Urinary bladder (tissue), 3 donors: ENCODE measurements at regions not wholly inside any gene's neighbourhood (a gene's known extent, or its start where the extent isn't known, plus 50 kb on each side); places are given as distances from the start of the nearest gene placed in this dataset.

Experiments used
- DNase-seq: peaks from one replicate; pipeline ENCODE4 v3.0.0-alpha.2; 2015; ENCODE audit errors: extremely low spot score
- H3K27ac ChIP-seq: one replicate; pipeline ENCODE4 v1.5.1; 2013; ENCODE audit warnings: low read depth, mild to moderate bottlenecking, moderate library complexity
- H3K36me3 ChIP-seq: one replicate; pipeline ENCODE4 v1.6.1; 2013; ENCODE audit warnings: mild to moderate bottlenecking, moderate library complexity; ENCODE audit not compliant: insufficient read depth
- H3K4me1 ChIP-seq: one replicate; pipeline ENCODE4 v1.6.1; 2013; ENCODE audit warnings: mild to moderate bottlenecking, moderate library complexity; ENCODE audit not compliant: insufficient read depth
- H3K4me3 ChIP-seq: one replicate; pipeline ENCODE4 v1.5.1; 2013; ENCODE audit warnings: low read depth, low read length
- WGBS: extraction: QIAGEN DNeasy Blood & Tissue Kit; methylation state at CpG from one replicate; pipeline ENCODE4 v1.1.7; 2013; 5-methylcytosine and 5-hydroxymethylcytosine counted together
- donor health status: healthy with polysubstance abuse.
- donor health status: healthy.

DNA sequence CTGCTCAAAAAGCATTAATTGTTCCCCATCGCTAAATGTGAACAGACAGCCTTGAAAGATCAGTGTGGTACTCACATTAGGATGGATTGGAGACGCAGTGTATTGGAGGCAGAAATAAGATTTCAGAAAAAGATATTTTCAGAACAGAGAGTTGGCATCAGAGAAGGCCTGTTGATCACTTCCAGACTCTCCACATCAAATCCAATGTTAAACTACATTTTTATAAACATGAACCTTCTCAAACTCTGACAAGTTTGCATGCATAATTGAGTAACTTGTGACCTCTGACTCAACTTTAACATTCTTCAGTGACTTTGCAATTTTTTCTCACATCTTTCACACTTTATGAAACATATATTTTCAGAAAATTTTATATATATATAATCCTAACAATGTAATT, 919.6 kb upstream of the SEMA6A start:
- no peaks in the 10 kb centered on the region for H3K4me1 ChIP-seq
- no peak overlapping the region for H3K27ac ChIP-seq
- no peak overlapping the region for H3K4me3 ChIP-seq
- no peaks in the 10 kb centered on the region for H3K36me3 ChIP-seq
- no peak for DNase-seq
- 78% methylated on average over 2 of the region's 2 CpGs for WGBS

DNA sequence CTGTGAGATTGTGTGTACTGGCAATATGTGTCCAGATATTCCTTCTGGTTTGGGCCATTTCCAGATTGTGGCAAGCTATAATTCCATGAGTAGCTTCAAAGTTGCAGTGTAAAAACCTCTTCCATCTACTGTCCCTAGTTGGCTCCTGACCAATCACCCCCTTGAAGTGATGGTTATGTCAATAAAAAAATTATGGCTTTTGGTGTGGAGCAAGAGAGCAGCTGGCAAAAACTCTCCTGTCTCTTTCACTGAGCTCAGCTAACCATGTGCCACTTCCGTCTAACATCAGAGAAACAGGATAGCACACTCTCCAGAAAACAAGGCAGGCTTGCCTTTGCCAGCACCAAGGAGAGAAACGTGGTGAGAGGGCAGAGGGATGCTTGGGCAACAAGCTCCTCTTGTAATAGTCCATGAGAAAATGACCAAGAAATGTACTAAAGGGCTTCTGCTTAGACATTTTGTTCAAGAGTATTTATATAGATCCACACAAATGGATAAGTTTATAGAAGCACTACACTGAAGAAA, 914.4 kb upstream of the SEMA6A start:
- DNase-seq = no peak
- WGBS = 67% methylated on average over 2 of the region's 2 CpGs
- no peaks in the 10 kb centered on the region for H3K4me1 ChIP-seq

DNA sequence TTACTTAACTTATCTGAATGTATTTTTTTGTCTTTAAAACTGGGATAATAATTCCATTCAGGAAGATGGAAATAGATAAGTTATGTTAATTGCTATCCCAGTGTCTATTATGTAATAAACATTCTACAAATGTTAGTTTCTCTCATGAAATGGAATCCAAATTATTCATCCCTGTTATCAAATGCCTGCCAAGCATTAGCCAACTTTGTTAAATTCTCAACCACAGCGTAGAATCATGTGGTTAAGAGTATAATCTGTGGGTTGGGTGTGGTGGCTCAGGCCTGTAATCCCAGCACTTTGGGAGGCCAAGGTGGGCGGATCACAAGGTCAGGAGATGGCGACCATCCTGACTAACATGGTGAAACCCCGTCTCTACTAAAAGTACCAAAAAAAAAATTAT, 912.9 kb upstream of the SEMA6A start:
- Histone ChIP-seq H3K4me3 (no peak overlapping the region), H3K27ac (no peak overlapping the region), H3K36me3 (no peaks in the 10 kb centered on the region), H3K4me1 (no peaks in the 10 kb centered on the region)
- DNase-seq = no peak
- 95% methylated on average over 4 of the region's 4 CpGs for WGBS

More for the DNA sequence above, 914.4 kb upstream of the SEMA6A start:
- Histone ChIP-seq H3K36me3 (no peaks in the 10 kb centered on the region), H3K27ac (no peak overlapping the region), H3K4me3 (no peak overlapping the region)

DNA sequence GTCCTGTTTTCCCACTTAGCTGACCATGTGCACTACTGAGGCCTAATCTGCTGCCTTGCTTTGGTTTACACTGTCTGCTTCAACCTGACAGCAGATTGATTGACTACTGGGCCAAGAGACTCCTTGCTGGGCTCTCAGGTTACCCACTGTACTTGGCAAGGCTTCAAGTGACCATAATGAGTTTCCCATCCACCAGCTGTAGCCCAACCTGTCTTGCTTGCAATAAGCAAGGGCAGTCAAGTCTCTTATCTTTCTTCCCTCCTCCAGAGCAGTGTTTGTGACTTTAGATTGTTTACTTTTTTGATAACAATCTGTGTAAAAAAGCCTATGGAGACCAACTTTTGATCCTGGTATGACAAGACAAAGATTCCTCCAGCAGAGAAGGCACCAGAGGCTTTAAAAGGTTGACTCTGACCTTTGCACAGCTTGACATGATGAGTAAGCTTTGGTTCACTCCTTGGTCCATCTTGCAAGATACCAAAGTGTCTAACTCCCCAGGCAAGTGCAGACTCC, 912.3 kb upstream of the SEMA6A start:
- DNase-seq = no peak
- H3K36me3 ChIP-seq = no peaks in the 10 kb centered on the region
- H3K4me1 ChIP-seq = no peaks in the 10 kb centered on the region
- H3K27ac ChIP-seq = no peak overlapping the region
- H3K4me3 ChIP-seq = no peak overlapping the region

DNA sequence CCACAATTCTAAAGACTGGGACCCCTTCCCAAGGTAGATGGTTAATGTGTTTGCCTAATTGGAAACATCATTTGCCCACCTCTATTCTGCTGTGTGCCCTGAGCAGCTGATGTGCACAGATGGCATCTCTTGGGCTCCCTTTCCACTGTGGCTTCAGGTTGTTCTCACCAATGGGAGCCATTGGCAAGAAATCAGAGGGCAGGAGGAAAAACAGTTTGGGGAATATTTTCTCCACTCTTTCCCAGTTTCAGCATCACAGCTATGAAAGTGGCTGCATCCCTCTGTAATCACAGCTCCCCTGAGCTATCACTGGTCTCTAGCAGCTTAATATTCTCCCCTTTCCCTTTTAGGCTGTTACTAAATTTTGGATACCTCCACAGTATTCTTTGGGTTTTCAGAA, 911.6 kb upstream of the SEMA6A start:
- Histone ChIP-seq H3K4me3 (no peak overlapping the region), H3K36me3 (no peaks in the 10 kb centered on the region), H3K27ac (no peak overlapping the region), H3K4me1 (no peaks in the 10 kb centered on the region)
- no peak for DNase-seq

DNA sequence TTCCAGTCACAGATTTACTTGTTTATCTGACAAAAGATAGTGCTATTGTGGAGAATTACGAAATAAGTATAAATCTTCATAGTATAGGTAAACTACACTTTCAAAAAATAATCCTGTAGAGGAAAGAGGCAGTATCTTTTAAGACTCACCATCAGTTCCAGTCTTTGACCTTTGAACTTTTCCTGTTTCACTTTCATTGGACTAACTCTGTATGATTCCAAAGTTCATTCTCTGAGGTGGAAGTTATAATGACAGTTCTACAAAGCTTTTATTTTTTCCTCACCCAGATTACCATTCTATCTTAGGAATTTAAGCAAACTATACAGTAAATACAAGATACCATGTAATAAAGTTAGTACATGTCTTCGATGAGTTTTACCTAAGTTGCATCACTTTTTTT, 901.3 kb upstream of the SEMA6A start:
- WGBS = 88% methylated on average over 2 of the region's 2 CpGs
- Histone ChIP-seq H3K4me1 (no peaks in the 10 kb centered on the region), H3K27ac (no peak overlapping the region), H3K4me3 (no peak overlapping the region), H3K36me3 (no peaks in the 10 kb centered on the region)
- no peak for DNase-seq

DNA sequence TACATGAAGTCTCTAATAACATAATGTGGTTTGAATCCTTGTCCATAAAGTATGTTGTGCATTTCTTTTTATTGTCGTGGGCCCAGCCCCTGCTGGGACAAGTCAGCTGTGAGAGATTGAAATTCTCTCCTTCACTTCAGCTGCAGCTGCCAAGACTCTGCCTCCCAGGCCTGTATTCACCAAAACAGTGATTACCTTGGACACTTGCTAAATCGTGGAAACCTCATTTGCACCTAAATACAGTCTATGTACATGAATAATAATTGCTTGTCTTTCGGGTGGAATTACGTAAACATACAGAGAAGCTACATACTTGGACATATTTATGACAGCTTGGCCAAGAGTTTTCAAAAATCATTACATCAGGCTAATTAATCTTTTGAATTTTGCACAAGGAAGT, 898.5 kb upstream of the SEMA6A start:
- Histone ChIP-seq H3K4me1 (no peaks in the 10 kb centered on the region), H3K27ac (no peak overlapping the region), H3K4me3 (no peak overlapping the region), H3K36me3 (no peaks in the 10 kb centered on the region)
- WGBS = 57% methylated on average over 4 of the region's 4 CpGs
- DNase-seq = no peak

DNA sequence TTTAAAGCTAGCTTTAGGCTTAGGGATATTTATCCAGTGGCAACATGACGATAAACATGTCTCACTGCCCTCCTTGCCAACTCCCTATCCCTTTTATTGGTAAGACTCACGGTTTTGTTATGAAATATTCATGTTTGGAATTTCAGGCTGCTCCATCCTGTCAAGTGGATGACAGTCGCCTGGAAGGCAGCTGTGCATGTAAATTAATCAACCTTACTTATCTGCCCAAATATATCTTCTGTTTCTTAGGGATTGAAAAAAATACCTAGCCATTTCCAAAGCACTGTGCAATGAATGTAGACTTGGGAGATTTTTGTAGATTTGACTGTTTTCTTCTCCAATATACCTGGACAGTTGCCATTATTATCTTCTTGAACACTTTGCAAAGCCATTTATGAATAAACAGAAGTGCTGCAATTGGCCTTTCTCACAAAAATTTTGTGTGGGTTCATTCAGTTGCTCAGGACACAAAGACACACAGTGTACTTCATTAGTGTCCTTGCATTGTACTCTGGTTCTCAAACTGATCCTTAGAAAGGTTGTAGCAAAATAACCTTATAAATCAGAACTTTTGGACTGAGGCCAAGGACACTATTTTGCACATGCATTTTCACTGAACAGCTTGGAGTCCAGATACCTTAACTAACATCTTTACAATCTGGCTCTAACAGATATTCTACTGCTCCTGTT, 889.4 kb upstream of the SEMA6A start:
- peak; percentile 23 for DNase-seq
- Histone ChIP-seq H3K27ac (no peak overlapping the region), H3K4me1 (no peaks in the 10 kb centered on the region), H3K4me3 (no peak overlapping the region), H3K36me3 (no peaks in the 10 kb centered on the region)
- 24% methylated on average over 3 of the region's 3 CpGs for WGBS

DNA sequence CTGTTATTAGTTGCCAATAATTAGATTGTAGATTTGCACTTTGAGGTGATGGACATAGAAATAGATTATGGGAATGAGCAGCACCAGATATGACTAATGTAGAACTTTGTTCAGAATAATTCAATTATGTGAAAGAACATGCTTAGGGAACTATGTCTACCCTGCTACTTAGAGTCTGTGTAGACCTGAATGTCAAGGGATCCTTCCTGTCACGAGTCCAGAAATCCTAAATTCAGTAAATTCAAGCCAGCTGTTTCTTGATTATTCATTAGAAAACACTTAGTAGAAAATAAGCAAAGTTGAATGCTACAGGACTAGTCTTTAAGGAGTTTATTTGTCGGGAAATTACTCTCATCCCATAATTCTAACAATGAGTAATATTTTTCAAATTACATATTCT, 887.3 kb upstream of the SEMA6A start:
- no peak overlapping the region for H3K27ac ChIP-seq
- 82% methylated on average over 2 of the region's 2 CpGs for WGBS
- no peaks in the 10 kb centered on the region for H3K36me3 ChIP-seq
- no peaks in the 10 kb centered on the region for H3K4me1 ChIP-seq
- DNase-seq = no peak
- H3K4me3 ChIP-seq = no peak overlapping the region

DNA sequence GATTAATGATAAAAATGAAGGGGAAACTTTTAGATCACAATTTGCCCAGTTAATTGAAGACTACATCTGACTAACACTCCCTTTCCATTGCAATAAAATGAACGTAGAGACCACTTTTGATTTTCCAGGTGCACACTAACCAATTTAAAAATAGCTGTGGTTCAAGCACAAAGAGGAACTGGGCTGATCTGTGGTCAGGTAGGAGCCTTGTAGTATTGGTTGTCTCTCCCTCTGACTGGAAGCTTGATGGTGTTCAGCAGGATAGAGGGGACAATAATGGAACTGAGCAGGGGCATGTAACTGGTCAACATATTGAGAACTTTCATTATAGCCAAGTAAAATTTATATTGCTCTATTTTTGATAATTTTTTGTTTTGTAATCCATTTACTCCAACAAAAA, 886.8 kb upstream of the SEMA6A start:
- Histone ChIP-seq H3K4me3 (no peak overlapping the region), H3K36me3 (no peaks in the 10 kb centered on the region), H3K4me1 (no peaks in the 10 kb centered on the region), H3K27ac (no peak overlapping the region)
- no peak for DNase-seq
- 77% methylated on average over 1 of the region's 1 CpG for WGBS

DNA sequence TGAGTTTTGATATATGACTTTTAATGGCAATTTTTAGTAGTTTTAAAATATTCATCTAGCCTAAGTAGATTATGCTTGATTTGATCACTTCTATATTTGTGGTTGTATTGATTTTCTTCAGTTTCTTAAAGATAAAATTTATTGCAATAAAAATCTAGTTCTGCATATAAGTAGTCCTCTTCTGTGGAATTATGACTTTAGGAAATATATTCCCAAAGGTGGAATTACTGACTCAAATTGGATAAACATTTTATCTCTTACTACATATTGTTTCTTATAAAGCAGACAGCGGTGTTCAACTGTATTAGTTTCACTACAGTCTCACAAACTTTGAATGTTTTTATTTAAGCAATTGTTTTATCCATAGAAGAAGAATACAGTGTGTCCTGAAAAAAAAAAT, 883.0 kb upstream of the SEMA6A start:
- Histone ChIP-seq H3K36me3 (no peaks in the 10 kb centered on the region), H3K4me1 (no peaks in the 10 kb centered on the region), H3K27ac (no peak overlapping the region), H3K4me3 (no peak overlapping the region)
- 97% methylated on average over 1 of the region's 1 CpG for WGBS
- DNase-seq = no peak

DNA sequence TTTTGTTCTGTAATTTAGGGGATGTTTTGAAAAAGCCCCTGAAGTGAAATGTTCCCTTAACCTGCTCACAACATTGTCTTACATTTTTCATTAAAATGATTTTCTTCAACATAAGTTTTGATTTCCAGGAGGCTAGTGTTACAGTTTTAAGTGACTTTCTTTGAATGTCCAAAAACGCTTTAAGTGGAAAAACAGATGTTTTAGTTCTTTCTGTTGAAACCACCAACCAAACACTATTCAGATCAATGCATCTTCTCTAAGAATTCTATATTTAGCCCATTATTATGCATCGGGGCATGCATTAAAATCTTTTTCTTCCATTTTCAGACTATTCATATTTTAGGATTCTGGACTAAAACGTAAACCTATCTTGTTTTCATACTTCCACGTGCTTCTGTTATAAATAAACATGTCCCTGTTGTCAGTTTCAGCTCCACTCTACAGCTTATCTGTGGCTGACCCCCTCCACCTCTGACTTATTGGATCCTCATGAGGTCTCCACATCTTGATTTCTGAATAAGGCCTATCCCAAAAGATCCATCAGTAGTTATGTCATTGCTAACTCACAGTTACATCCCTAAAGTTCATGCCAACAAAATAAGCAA, 882.3 kb upstream of the SEMA6A start:
- WGBS = 63% methylated on average over 4 of the region's 4 CpGs
- no peak for DNase-seq
- no peaks in the 10 kb centered on the region for H3K36me3 ChIP-seq

DNA sequence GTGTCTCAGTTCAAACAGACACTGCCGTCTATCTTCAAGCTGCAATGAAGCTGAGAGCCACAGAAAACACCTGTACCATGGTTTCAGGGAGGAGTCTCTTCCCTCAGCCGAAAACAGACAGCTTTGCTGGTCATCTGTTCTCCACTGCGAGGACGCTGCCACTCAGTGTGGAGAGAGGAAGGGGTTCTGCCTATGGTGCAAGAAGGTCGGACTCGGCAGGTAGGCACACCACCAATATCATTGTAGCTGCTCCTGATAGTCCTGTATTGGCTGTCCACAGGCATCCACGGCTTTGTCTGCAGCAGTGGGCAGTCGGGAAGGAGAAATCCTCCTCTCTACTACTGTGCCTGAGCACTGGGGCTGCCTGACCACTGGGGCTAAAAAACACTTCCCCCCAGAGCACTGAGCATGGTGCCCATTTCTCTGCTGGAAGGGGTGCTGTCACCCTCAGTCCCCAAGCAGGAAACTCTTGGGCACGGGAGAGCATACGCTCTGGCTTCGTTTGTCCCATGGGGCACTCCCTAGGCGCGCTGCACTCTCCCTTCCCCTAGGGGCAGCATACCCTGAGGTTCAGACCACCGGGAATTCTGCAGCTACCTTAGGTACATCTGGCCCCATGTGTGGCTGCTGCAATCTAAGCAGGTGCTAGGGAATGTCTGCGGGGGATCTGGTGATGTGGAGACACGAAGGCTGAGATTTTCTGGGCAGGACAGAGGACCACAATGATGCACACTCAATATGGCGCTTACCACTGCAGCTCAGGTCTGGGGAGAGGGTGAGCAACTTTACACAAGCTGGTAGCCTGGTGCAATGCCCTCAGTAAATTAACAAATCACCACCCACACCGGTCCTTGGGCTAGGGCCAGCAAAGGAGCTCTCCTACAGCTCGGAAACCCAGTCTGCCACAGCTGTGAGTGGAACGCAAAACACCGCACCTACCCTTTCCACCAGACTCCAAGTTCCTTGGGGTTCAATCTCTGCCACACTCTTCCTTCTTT, 880.9 kb upstream of the SEMA6A start:
- no peaks in the 10 kb centered on the region for H3K36me3 ChIP-seq
- 69% methylated on average over 21 of the region's 21 CpGs for WGBS
- no peak overlapping the region for H3K4me3 ChIP-seq
- no peak overlapping the region for H3K27ac ChIP-seq
- DNase-seq = no peak
- no peaks in the 10 kb centered on the region for H3K4me1 ChIP-seq

More for the DNA sequence above, 882.3 kb upstream of the SEMA6A start:
- H3K27ac ChIP-seq = no peak overlapping the region
- no peaks in the 10 kb centered on the region for H3K4me1 ChIP-seq
- no peak overlapping the region for H3K4me3 ChIP-seq
